A673 (cell line): ENCODE measurements at regions not wholly inside any gene's neighbourhood (a gene's known extent, or its start where the extent isn't known, plus 50 kb on each side); places are given as distances from the start of the nearest gene placed in this dataset.

ENCODE experiments used
- CTCF ChIP-seq: fragments of 300-800, 200-600 bp; sonication (generic); conservative IDR thresholded peaks from 2 replicates; pipeline ENCODE4 v1.5.1; 2017; ENCODE audit warnings: low read depth, mild to moderate bottlenecking, antibody characterized with exemption, low read length, moderate library complexity, mixed read lengths
- EZH2 ChIP-seq: fragments of 200-600 bp; sonication (generic); IDR thresholded peaks from 2 replicates; pipeline ENCODE4 v1.6.1; 2017; ENCODE audit warnings: borderline replicate concordance, low read depth, mild to moderate bottlenecking, mixed read lengths, antibody characterized with exemption, low read length; ENCODE audit not compliant: poor library complexity, severe bottlenecking

- TF ChIP-seq CTCF = no peak
- TF ChIP-seq EZH2 = no peak
Measured at GRCh38 chr4:24145591-24145990, 255.7 kb upstream of the PPARGC1A start.
